ENCODE measurements at regions not wholly inside any gene's neighbourhood (a gene's known extent, or its start where the extent isn't known, plus 50 kb on each side); places are given as distances from the start of the nearest gene placed in this dataset.

GRCh38 chr15:66877477-66878271 lies 175.6 kb downstream of the SMAD6 start:
- Histone ChIP-seq H3K4me3 (no peak overlapping the region), H3K4me1 (peaks cover under 1% of the 10 kb centered on the region), H3K9me3 (no peaks in the 10 kb centered on the region), H3K36me3 (replicated peaks) (no peaks in the 10 kb centered on the region), H3K27me3 (ENCODE audit: low read depth) (no peaks in the 10 kb centered on the region)
- in situ Hi-C loops (cut with MboI; ENCODE audit: low sequenced_read_pairs) = no loop called here
- DNase-seq (ENCODE audit: low spot score in 2 of 2) = peak in 1 of 2 experiments; percentile 11

DNA sequence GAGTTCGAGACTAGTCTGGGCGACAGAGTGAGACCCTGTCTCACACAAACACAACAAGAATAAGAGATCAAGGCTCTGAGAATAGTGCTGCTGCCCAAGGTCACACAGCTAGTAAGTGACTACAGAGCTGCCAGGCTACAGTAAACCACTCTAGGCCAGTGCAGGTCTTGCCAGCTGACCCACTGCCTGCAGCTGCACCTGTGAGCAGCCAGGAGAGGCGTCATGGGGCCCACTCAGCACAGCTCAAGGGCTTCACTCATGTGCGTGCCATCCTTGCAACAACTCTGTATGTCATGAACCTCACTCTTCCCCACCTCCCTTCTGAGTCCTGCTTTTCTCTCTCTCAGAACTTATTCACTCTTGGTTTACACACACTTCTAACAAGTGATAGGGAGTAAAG lies 176.7 kb downstream of the SMAD6 start:
- no peaks in the 10 kb centered on the region for H3K27me3 ChIP-seq (ENCODE audit: low read depth)
- H3K36me3 ChIP-seq (replicated peaks) = no peaks in the 10 kb centered on the region
- H3K9me3 ChIP-seq = no peaks in the 10 kb centered on the region
- H3K4me3 ChIP-seq = no peak overlapping the region
- peak in 1 of 2 experiments; percentile 5 for DNase-seq (ENCODE audit: low spot score in 2 of 2)
- peaks cover 10% of the 10 kb centered on the region for H3K4me1 ChIP-seq
- in situ Hi-C loops (cut with MboI; ENCODE audit: low sequenced_read_pairs) = no loop called here

- Histone ChIP-seq H3K4me1 (peaks cover 12% of the 10 kb centered on the region), H3K4me3 (no peak overlapping the region), H3K27me3 (ENCODE audit: low read depth) (no peaks in the 10 kb centered on the region), H3K9me3 (no peaks in the 10 kb centered on the region), H3K36me3 (replicated peaks) (no peaks in the 10 kb centered on the region)
- in situ Hi-C loops (cut with MboI; ENCODE audit: low sequenced_read_pairs) = no loop called here
- DNase-seq (ENCODE audit: low spot score in 2 of 2) = peak in 1 of 2 experiments; percentile 6
Observed at GRCh38 chr15:66879531-66880368, 177.7 kb downstream of the SMAD6 start.

DNA sequence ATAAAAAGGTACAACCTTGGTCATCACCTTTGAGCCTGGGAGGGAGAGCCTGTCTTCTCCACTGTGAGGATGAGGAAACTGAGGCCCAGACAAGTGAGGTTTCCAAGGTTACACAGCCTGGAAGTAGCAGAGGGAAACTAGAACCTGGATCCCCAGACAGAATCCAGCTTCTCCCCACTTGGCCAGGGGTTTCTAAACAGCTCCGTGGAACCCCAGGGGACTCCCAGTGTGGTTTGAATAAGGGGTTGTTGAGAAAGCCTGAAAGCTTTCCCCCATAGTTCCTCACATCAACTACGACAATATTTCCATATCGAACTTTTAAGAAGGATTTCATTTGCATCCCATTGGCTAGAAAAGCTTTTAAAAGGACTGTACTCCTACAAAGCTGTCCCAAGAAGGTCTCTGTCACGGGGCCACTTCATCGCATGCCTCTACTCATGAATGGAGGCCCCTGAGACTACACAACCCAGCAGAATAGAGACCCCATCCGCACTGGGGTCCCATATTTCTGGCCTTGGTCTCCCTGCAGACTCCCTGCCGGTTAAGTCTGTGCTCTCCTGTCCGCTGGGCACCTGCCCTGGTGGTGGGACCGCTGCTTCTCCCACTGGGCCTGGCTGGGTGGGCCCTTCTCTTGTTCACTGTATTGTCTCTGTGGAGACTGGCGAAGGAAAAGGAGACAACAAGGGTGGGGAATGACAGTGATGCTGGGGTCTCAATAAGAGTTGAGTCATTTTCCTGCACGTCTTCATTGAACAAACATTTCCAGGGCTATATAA lies 178.5 kb downstream of the SMAD6 start:
- in situ Hi-C loops (cut with MboI; ENCODE audit: low sequenced_read_pairs) = no loop called here
- DNase-seq (ENCODE audit: low spot score in 2 of 2) = peak in 1 of 2 experiments; percentile 7
- peaks cover 12% of the 10 kb centered on the region for H3K4me1 ChIP-seq

DNA sequence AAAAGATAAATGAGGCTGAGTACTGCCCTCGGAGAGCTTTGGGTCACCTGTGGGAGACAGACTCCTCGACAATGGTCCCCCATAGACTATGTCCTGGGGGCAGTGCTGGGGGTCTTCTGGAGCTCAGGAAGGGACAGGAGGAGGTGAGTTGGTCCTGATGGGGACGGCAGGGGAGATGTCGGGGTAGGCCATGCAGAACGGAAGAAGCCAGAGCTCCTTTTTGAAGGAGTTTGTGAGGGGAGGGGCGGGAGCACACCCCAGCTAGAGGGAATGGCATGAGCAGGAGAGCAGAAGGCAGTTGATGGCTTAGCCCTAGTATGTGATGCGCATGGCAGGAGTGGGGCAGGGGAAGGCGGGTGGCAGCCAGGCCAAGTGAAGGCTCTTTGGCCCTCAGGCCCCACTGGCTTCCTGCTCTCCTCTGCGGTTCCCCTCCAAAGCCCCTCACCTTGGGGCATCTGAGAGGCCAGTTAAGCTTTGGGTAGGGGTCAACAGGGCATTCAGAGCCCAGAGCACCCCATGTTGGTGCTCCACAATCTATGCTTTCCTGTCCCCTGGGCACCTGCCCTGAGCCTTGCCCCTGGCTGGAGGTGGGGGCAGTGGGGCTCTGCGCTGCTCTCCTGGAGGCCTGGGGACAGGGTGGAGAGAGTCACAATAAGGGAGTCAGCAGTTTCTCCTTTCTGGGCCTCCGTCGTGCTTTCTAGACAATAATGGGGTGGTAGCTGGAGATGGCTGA lies 179.3 kb downstream of the SMAD6 start:
- no peaks in the 10 kb centered on the region for H3K36me3 ChIP-seq (replicated peaks)
- no peak overlapping the region for H3K4me3 ChIP-seq
- no peaks in the 10 kb centered on the region for H3K27me3 ChIP-seq (ENCODE audit: low read depth)
- peak in 1 of 2 experiments; percentile 6 for DNase-seq (ENCODE audit: low spot score in 2 of 2)
- H3K9me3 ChIP-seq = no peaks in the 10 kb centered on the region
- in situ Hi-C loops (cut with MboI; ENCODE audit: low sequenced_read_pairs) = no loop called here
- H3K4me1 ChIP-seq = peaks cover 12% of the 10 kb centered on the region

More for the DNA sequence above, 178.5 kb downstream of the SMAD6 start:
- Histone ChIP-seq H3K4me3 (no peak overlapping the region), H3K36me3 (replicated peaks) (no peaks in the 10 kb centered on the region), H3K9me3 (no peaks in the 10 kb centered on the region), H3K27me3 (ENCODE audit: low read depth) (no peaks in the 10 kb centered on the region)

GRCh38 chr15:66882251-66883020 lies 180.4 kb downstream of the SMAD6 start:
- Histone ChIP-seq H3K4me3 (no peak overlapping the region), H3K27me3 (ENCODE audit: low read depth) (no peaks in the 10 kb centered on the region), H3K4me1 (peaks cover 12% of the 10 kb centered on the region), H3K9me3 (no peaks in the 10 kb centered on the region), H3K36me3 (replicated peaks) (no peaks in the 10 kb centered on the region)
- in situ Hi-C loops (cut with MboI; ENCODE audit: low sequenced_read_pairs) = no loop called here
- DNase-seq (ENCODE audit: low spot score in 2 of 2) = peak in 1 of 2 experiments; percentile 12

DNA sequence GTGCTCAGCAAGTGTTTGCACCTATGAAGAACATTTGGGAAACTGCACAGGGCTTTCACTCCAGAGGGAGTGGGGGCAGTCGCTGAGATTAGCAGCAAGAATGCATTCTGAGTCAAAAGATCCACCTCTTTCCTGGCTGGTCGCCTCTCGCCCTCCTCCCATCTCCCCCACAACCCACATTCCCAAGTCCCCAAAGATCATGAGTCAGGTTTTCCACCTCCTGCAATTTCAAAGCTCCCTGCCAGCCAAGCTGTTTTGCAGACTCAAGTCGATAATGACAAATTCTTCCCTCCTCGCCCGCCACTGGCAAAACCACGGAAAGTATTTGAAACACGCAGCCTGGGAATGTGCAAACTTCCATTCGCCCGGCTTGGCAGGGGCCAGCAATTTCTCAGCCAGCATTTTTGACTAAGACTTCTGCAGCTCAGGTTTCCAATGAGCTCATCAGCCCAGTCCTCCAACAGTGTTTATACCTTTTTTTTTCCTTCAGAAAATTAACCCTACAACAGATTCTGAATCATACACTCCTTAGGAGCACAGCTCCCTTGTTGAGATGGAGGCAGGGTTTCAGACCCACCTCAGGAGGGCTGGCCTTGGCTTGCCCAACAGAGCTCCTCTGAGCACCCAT lies 181.4 kb downstream of the SMAD6 start:
- peak; percentile 58 to 70 for DNase-seq (ENCODE audit: low spot score in 2 of 2)
- no peak overlapping the region for H3K4me3 ChIP-seq
- no peaks in the 10 kb centered on the region for H3K36me3 ChIP-seq (replicated peaks)
- no peaks in the 10 kb centered on the region for H3K9me3 ChIP-seq
- H3K4me1 ChIP-seq = peaks cover 12% of the 10 kb centered on the region
- in situ Hi-C loops (cut with MboI; ENCODE audit: low sequenced_read_pairs) = no loop called here
- no peaks in the 10 kb centered on the region for H3K27me3 ChIP-seq (ENCODE audit: low read depth)

- Histone ChIP-seq H3K9me3 (no peaks in the 10 kb centered on the region), H3K4me3 (no peak overlapping the region), H3K27me3 (ENCODE audit: low read depth) (no peaks in the 10 kb centered on the region), H3K36me3 (replicated peaks) (no peaks in the 10 kb centered on the region), H3K4me1 (peaks cover 12% of the 10 kb centered on the region)
- DNase-seq (ENCODE audit: low spot score in 2 of 2) = peak in 1 of 2 experiments; percentile 6
- in situ Hi-C loops (cut with MboI; ENCODE audit: low sequenced_read_pairs) = no loop called here
Observed at GRCh38 chr15:66884115-66884622, 181.2 kb upstream of the SMAD3 start.

DNA sequence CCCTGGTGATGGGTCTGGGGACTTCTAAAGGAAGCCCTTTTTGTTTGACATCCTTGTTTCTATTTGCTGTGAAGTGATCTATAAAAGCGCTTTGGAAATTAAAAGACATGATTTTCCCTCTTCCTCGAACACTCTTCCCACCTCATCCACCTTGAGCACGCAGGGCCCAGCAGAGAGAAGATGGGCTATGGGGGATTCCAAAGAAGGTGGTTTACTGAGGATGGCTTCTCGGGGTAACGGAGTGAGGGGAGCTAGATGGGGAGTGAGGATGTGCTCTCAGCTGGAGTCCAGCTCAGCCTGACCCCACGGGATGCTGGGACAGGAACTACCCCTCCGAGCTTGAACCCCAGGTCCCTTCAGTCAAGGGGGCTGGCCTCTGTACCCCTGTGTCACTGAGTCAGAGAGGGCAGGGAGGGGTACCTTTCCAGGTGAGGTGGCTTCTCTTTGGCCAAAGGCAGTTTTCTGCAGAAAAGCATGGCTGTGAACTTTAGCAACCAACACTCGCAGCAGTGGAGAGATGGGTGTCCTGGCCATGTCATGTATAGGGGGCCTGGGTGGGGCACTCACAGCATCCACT lies 180.7 kb upstream of the SMAD3 start:
- Histone ChIP-seq H3K27me3 (ENCODE audit: low read depth) (no peaks in the 10 kb centered on the region), H3K4me3 (no peak overlapping the region), H3K4me1 (peaks cover 12% of the 10 kb centered on the region), H3K9me3 (no peaks in the 10 kb centered on the region), H3K36me3 (replicated peaks) (no peaks in the 10 kb centered on the region)
- in situ Hi-C loops (cut with MboI; ENCODE audit: low sequenced_read_pairs) = no loop called here
- peak in 1 of 2 experiments; percentile 8 for DNase-seq (ENCODE audit: low spot score in 2 of 2)

DNA sequence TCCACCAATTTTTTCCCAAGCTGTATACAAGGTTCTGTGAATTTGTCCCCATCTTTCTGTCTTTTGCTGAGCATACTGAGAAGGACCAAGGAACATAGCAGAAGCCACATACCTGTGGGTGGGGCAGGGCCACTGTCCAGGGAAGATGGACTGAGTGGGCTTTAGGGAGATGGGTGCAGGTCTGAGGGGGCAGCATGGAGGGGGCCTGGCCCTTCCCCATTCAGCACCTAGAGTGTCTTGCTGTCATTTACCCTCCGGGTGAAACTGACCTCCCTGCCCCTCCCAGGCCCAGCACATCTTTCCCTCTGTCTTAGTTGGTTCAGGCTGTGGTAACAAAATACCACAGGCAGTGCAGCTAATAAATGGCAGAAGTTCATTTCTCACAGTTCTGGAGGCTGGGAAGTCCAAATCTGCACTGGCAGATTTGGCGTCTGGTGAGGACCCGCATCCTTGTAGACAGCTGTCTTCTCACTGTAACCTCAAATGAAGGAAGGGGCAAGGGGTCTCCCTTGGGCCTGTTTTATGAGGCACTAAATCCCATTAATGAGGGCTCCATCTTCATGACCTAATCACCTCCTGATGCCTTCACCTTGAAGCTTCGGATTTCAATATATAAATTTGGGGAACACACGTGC lies 180.0 kb upstream of the SMAD3 start:
- peaks cover 12% of the 10 kb centered on the region for H3K4me1 ChIP-seq
- H3K36me3 ChIP-seq (replicated peaks) = no peaks in the 10 kb centered on the region
- peak in 1 of 2 experiments; percentile 3 for DNase-seq (ENCODE audit: low spot score in 2 of 2)
- H3K27me3 ChIP-seq (ENCODE audit: low read depth) = no peaks in the 10 kb centered on the region
- H3K9me3 ChIP-seq = no peaks in the 10 kb centered on the region
- in situ Hi-C loops (cut with MboI; ENCODE audit: low sequenced_read_pairs) = no loop called here
- H3K4me3 ChIP-seq = no peak overlapping the region

DNA sequence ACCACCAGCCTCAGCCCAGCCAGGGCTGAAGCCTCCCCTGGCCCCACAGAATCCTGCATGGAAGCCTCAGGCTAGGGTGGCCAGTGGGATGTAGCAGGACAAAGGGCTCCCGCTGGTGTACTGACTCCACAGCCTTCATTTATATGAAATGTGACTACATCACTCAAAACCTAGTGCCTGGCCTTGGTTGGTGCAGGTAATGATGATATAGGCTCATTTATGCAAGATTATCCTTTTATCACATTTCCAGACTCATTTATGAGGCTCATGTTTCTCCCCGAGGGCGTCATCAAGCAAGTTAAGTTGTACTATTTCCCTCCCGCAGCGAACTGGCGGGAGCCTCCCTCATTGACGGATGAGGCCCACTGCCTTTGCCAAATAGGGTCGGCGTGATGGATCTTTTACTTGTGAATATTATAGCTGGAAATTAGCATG lies 179.1 kb upstream of the SMAD3 start:
- H3K36me3 ChIP-seq (replicated peaks) = no peaks in the 10 kb centered on the region
- DNase-seq (ENCODE audit: low spot score in 2 of 2) = peak in 1 of 2 experiments; percentile 39
- peaks cover 12% of the 10 kb centered on the region for H3K4me1 ChIP-seq
- in situ Hi-C loops (cut with MboI; ENCODE audit: low sequenced_read_pairs) = no loop called here
- H3K9me3 ChIP-seq = no peaks in the 10 kb centered on the region
- H3K27me3 ChIP-seq (ENCODE audit: low read depth) = no peaks in the 10 kb centered on the region
- H3K4me3 ChIP-seq = no peak overlapping the region
